ENCODE measurements at regions not wholly inside any gene's neighbourhood (a gene's known extent, or its start where the extent isn't known, plus 50 kb on each side); places are given as distances from the start of the nearest gene placed in this dataset.
"Not testable (repeated sequence)": the region's sequence is repeated elsewhere in the genome, so short reads cannot be mapped to it uniquely, and the experiment has no call there.

GRCh38 chr3:20240154-20240883 is 54.3 kb upstream of the SGO1 start:
- CTCF ChIA-PET = no interaction called here
- H3K9me3 ChIP-seq (ENCODE audit: control insufficient read depth, insufficient read depth, low read depth, low read length) = no peaks in the 10 kb centered on the region
- TF ChIP-seq ZNF391 (tag by site-specific recombination; IDR thresholded peaks at IDR 0.05; ENCODE audit: borderline replicate concordance, low read depth) (no peak), ZNF10 (tag by site-specific recombination; IDR thresholded peaks at IDR 0.05) (no peak), HOXC10 (CRISPR knock-in tag; IDR thresholded peaks at IDR 0.05) (no peak), ZNF626 (tag by site-specific recombination; IDR thresholded peaks at IDR 0.05) (no peak), ZNF311 (tag by site-specific recombination; IDR thresholded peaks at IDR 0.05; ENCODE audit: borderline replicate concordance) (no peak), ZNF529 (tag by site-specific recombination; IDR thresholded peaks at IDR 0.05; ENCODE audit: insufficient replicate concordance) (no peak), GFI1B (tag by site-specific recombination; IDR thresholded peaks at IDR 0.05) (no peak), ZNF398 (tag by site-specific recombination; IDR thresholded peaks at IDR 0.05) (no peak), MEIS1 (CRISPR knock-in tag; IDR thresholded peaks at IDR 0.05; ENCODE audit: borderline replicate concordance) (no peak), ZNF664 (tag by site-specific recombination; IDR thresholded peaks at IDR 0.05) (no peak)
- H3K27ac ChIP-seq (ENCODE audit: extremely low read depth, low read depth, low read length) = no peak overlapping the region
- POLR2A ChIA-PET = interaction anchor here (0.6 kb wide), 1 partner anchor 26 kb away, joined by 3 read pairs; no protein-coding TSS in a partner anchor
- H3K4me3 ChIP-seq (ENCODE audit: low read depth, low read length) = no peak overlapping the region
- no peaks in the 10 kb centered on the region for H3K4me1 ChIP-seq (ENCODE audit: control insufficient read depth, insufficient read depth, low read length)
- H3K36me3 ChIP-seq (ENCODE audit: control insufficient read depth in 2 of 2, insufficient read depth in 1 of 2, low read length in 2 of 2) = no peaks in the 10 kb centered on the region

- H3K9me3 ChIP-seq (ENCODE audit: control insufficient read depth, insufficient read depth, low read depth, low read length); CTCF ChIA-PET; H3K4me1 ChIP-seq (ENCODE audit: control insufficient read depth, insufficient read depth, low read length); POLR2A ChIA-PET; H3K4me3 ChIP-seq (ENCODE audit: low read depth, low read length); H3K27ac ChIP-seq (ENCODE audit: extremely low read depth, low read depth, low read length); H3K36me3 ChIP-seq (ENCODE audit: control insufficient read depth in 2 of 2, insufficient read depth in 1 of 2, low read length in 2 of 2): not testable (repeated sequence)
These were observed 52.2 kb upstream of the SGO1 start for GRCh38 chr3:20238199-20238598.

- no peak for TF ChIP-seq KLF17 (tag by site-specific recombination; IDR thresholded peaks at IDR 0.05)
- TF ChIP-seq ZNF175 (tag by site-specific recombination; IDR thresholded peaks at IDR 0.05) = no peak
- TF ChIP-seq, protein P1, sequence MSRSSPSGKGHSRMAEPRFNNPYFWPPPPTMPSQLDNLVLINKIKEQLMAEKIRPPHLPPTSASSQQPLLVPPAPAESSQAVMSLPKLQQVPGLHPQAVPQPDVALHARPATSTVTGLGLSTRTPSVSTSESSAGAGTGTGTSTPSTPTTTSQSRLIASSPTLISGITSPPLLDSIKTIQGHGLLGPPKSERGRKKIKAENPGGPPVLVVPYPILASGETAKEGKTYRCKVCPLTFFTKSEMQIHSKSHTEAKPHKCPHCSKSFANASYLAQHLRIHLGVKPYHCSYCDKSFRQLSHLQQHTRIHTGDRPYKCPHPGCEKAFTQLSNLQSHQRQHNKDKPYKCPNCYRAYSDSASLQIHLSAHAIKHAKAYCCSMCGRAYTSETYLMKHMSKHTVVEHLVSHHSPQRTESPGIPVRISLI (tag by site-specific recombination; IDR thresholded peaks at IDR 0.05) = no peak
- TF ChIP-seq ZNF596 (tag by site-specific recombination; IDR thresholded peaks at IDR 0.05) = no peak
- TF ChIP-seq ZNF10 (tag by site-specific recombination; IDR thresholded peaks at IDR 0.05) = no peak
- no peak for TF ChIP-seq ZNF561 (tag by site-specific recombination; IDR thresholded peaks at IDR 0.05; ENCODE audit: borderline replicate concordance)
- TF ChIP-seq ZNF394 (tag by site-specific recombination; IDR thresholded peaks at IDR 0.05; ENCODE audit: borderline replicate concordance) = no peak
- TF ChIP-seq ZNF76 (tag by site-specific recombination; IDR thresholded peaks at IDR 0.05; ENCODE audit: borderline replicate concordance, low read depth) = no peak
- TF ChIP-seq ZNF768 (tag by site-specific recombination; IDR thresholded peaks at IDR 0.05) = no peak
- no peak for TF ChIP-seq PRDM4 (tag by site-specific recombination; IDR thresholded peaks at IDR 0.05)
- no peak for TF ChIP-seq ZNF544 (tag by site-specific recombination; IDR thresholded peaks at IDR 0.05)
- TF ChIP-seq ZNF626 (tag by site-specific recombination; IDR thresholded peaks at IDR 0.05) = no peak
- no peak for TF ChIP-seq ZNF140 (tag by site-specific recombination; IDR thresholded peaks at IDR 0.05)
- TF ChIP-seq ZNF621 (tag by site-specific recombination; IDR thresholded peaks at IDR 0.05) = no peak
- no peak for TF ChIP-seq ZXDB (tag by site-specific recombination; IDR thresholded peaks at IDR 0.05)
- ChIA-PET POLR2A (no interaction called here), CTCF (no interaction called here)
These were observed 50.6 kb upstream of the SGO1 start for GRCh38 chr3:20236603-20237002.

More at GRCh38 chr3:20236603-20237002, 50.6 kb upstream of the SGO1 start:
- Histone ChIP-seq H3K9me3 (ENCODE audit: control insufficient read depth, insufficient read depth, low read depth, low read length) (no peaks in the 10 kb centered on the region), H3K4me1 (ENCODE audit: control insufficient read depth, insufficient read depth, low read length) (no peaks in the 10 kb centered on the region), H3K4me3 (ENCODE audit: low read depth, low read length) (no peak overlapping the region), H3K27ac (ENCODE audit: extremely low read depth, low read depth, low read length) (no peak overlapping the region), H3K36me3 (ENCODE audit: control insufficient read depth in 2 of 2, insufficient read depth in 1 of 2, low read length in 2 of 2) (no peaks in the 10 kb centered on the region)
